CD4-positive, CD25-positive, alpha-beta regulatory T cell (primary cell): ENCODE measurements at regions not wholly inside any gene's neighbourhood (a gene's known extent, or its start where the extent isn't known, plus 50 kb on each side); places are given as distances from the start of the nearest gene placed in this dataset.
A peak's percentile ranks its signal among the peaks of the same experiment; 100 is the strongest.

Experiments used
- ATAC-seq, 2 donors: fragments of 150-1000 bp; cut with Tn5 transposase; one replicate each; pipeline ENCODE4 v1.10.0; 2021; ENCODE audit warnings: low read depth in 2 of 2, moderate number of reproducible peaks in 2 of 2, moderate library complexity in 1 of 2
- DNase-seq, 3 donors: peaks; one replicate each; pipeline versions ENCODE4 v3.0.0 to v3.0.0-alpha.2; 2012 to 2022; ENCODE audit warnings: mixed read lengths in 1 of 3
- H3K27ac ChIP-seq: one replicate; pipeline ENCODE4 v1.7.0; 2013; ENCODE audit warnings: mild to moderate bottlenecking, low read length; ENCODE audit not compliant: insufficient read depth, poor library complexity, severe bottlenecking
- H3K27me3 ChIP-seq: one replicate; pipeline ENCODE4 v1.7.0; 2013; ENCODE audit warnings: low read length; ENCODE audit not compliant: control insufficient read depth, insufficient read depth
- H3K36me3 ChIP-seq: one replicate; pipeline ENCODE4 v1.7.0; 2013; ENCODE audit warnings: mild to moderate bottlenecking, low read length, moderate library complexity; ENCODE audit not compliant: control insufficient read depth, insufficient read depth
- H3K4me1 ChIP-seq: 2 replicates; pipeline ENCODE4 v1.7.0; 2013; ENCODE audit warnings: mild to moderate bottlenecking, low read length; ENCODE audit not compliant: insufficient read depth, control insufficient read depth, poor library complexity, severe bottlenecking
- H3K4me3 ChIP-seq: one replicate; pipeline ENCODE4 v1.7.0; 2013; ENCODE audit warnings: low read depth, mild to moderate bottlenecking, low read length, moderate library complexity
- H3K9me3 ChIP-seq, 2 experiments: 1 replicate in 1 of 2; 2 replicates in 1 of 2; pipeline ENCODE4 v1.7.0; 2013; ENCODE audit warnings: low read length in 2 of 2, mild to moderate bottlenecking in 1 of 2, moderate library complexity in 1 of 2; ENCODE audit not compliant: control insufficient read depth in 2 of 2
- H3K27ac Mint-ChIP-seq, 3 donors: one replicate each; pipeline ENCODE4 v1.8.0; 2020 to 2022; ENCODE audit warnings: mild to moderate bottlenecking in 3 of 3, mixed read lengths in 3 of 3, moderate library complexity in 2 of 3
- H3K27me3 Mint-ChIP-seq: one replicate; pipeline ENCODE4 v1.8.0; 2022; ENCODE audit warnings: mild to moderate bottlenecking, mixed read lengths
- H3K36me3 Mint-ChIP-seq: one replicate; pipeline ENCODE4 v1.8.0; 2020; ENCODE audit warnings: mixed read lengths
- H3K4me1 Mint-ChIP-seq, 4 donors: one replicate each; pipeline ENCODE4 v1.8.0; 2020 to 2022; ENCODE audit warnings: mixed read lengths in 4 of 4, mild to moderate bottlenecking in 1 of 4
- H3K4me3 Mint-ChIP-seq, 4 donors: one replicate each; pipeline ENCODE4 v1.8.0; 2020 to 2022; ENCODE audit warnings: mild to moderate bottlenecking in 4 of 4, mixed read lengths in 4 of 4, moderate library complexity in 3 of 4
- H3K9me3 Mint-ChIP-seq, 7 donors: one replicate each; pipeline ENCODE4 v1.8.0; 2020 to 2022; ENCODE audit warnings: mixed read lengths in 7 of 7, mild to moderate bottlenecking in 3 of 7, moderate library complexity in 2 of 7

DNA sequence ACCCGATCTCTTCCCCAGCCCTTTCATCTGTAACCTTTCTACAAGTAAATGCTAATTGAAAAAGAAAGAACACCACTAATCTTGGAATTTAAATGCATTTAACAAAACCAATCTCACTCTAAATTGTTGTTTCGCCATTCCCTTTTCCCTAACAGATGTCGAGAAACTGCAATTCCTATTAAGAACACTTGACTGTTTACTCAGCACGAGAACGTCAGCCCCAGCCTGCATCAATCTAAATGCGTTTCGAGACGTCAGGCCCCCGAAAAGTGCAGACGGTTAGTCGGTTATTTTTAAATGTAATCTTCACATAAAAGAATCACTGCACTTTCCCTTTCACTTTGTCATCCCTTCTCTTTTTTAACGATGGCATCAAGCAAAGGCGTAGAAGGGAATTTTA is 837.6 kb downstream of the VRK1 start:
- H3K36me3 Mint-ChIP-seq = no peaks in the 10 kb centered on the region
- ATAC-seq = peak in 1 of 2 donors; percentile 41
- H3K9me3 Mint-ChIP-seq = peaks cover 0 to 2% (median 0%) of the 10 kb centered on the region in 7 donors
- peak overlapping the region; percentile 54 to 88 (median 84) for H3K4me3 Mint-ChIP-seq
- no peak overlapping the region for H3K27ac ChIP-seq
- H3K4me3 ChIP-seq = peak overlapping the region; percentile 87
- H3K27me3 Mint-ChIP-seq = peaks cover 9% of the 10 kb centered on the region
- no peaks in the 10 kb centered on the region for H3K27me3 ChIP-seq
- DNase-seq = peak in 2 of 3 donors; percentile 39 to 72
- H3K4me1 ChIP-seq = peaks cover 18% of the 10 kb centered on the region
- H3K27ac Mint-ChIP-seq = peak overlapping the region; percentile 88 to 98 (median 95)
- H3K9me3 ChIP-seq = no peaks in the 10 kb centered on the region
- H3K4me1 Mint-ChIP-seq = peaks cover 13 to 48% (median 30%) of the 10 kb centered on the region in 4 donors
- no peaks in the 10 kb centered on the region for H3K36me3 ChIP-seq

DNA sequence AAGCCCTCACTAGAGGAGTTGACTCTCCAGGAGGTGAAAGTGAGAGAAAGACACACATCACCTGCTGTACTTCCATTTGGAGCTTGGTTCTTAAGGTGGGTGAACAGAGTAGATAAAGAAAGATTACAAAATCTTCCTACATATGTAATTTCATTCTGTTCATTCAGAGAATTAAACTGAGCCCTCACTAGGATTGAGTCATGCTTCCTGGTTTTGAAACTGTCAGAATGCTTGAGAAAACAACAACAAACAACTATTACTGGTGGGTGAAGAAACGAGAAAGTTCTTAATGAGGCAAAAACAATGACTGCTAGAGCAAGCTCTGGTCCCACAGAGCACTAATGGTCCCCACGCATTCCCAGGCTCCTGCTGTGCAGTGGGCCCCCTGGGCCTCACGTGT is 841.7 kb downstream of the VRK1 start:
- H3K9me3 Mint-ChIP-seq = peaks cover 0 to 2% (median 0%) of the 10 kb centered on the region in 7 donors
- H3K36me3 Mint-ChIP-seq = no peaks in the 10 kb centered on the region
- Histone ChIP-seq H3K4me1 (peaks cover 18% of the 10 kb centered on the region), H3K9me3 (no peaks in the 10 kb centered on the region), H3K36me3 (no peaks in the 10 kb centered on the region), H3K27ac (no peak overlapping the region), H3K27me3 (no peaks in the 10 kb centered on the region), H3K4me3 (no peak overlapping the region)
- H3K4me3 Mint-ChIP-seq = no peak overlapping the region
- no peaks in the 10 kb centered on the region for H3K27me3 Mint-ChIP-seq
- H3K4me1 Mint-ChIP-seq = peaks cover 13 to 57% (median 37%) of the 10 kb centered on the region in 4 donors
- DNase-seq (peak in 1 of 3 donors; percentile 34), ATAC-seq (peak; percentile 18 to 65)
- H3K27ac Mint-ChIP-seq = peak overlapping the region; percentile 18 to 95 (median 83)

- peak overlapping the region in 2 of 3 donors; percentile 74 to 95 for H3K27ac Mint-ChIP-seq
- H3K4me1 Mint-ChIP-seq = peaks cover 7 to 46% (median 30%) of the 10 kb centered on the region in 4 donors
Measured at GRCh38 chr14:97640031-97640430, 842.8 kb downstream of the VRK1 start.

GRCh38 chr14:97641827-97642226 is 844.6 kb downstream of the VRK1 start:
- no peak overlapping the region for H3K4me3 Mint-ChIP-seq
- peaks cover 6% of the 10 kb centered on the region for H3K4me1 ChIP-seq
- no peak overlapping the region for H3K4me3 ChIP-seq
- no peaks in the 10 kb centered on the region for H3K9me3 ChIP-seq
- H3K4me1 Mint-ChIP-seq = peaks cover 7 to 39% (median 25%) of the 10 kb centered on the region in 4 donors
- H3K27me3 Mint-ChIP-seq = no peaks in the 10 kb centered on the region
- H3K27ac ChIP-seq = no peak overlapping the region
- H3K27ac Mint-ChIP-seq = peak overlapping the region in 2 of 3 donors; percentile 30 to 59
- DNase-seq (no peak), ATAC-seq (no peak)
- H3K36me3 ChIP-seq = no peaks in the 10 kb centered on the region
- H3K36me3 Mint-ChIP-seq = no peaks in the 10 kb centered on the region
- H3K9me3 Mint-ChIP-seq = peaks cover 0 to 2% (median 0%) of the 10 kb centered on the region in 7 donors
- H3K27me3 ChIP-seq = no peaks in the 10 kb centered on the region

More at GRCh38 chr14:97640031-97640430, 842.8 kb downstream of the VRK1 start:
- H3K36me3 ChIP-seq = no peaks in the 10 kb centered on the region
- no peak overlapping the region for H3K4me3 ChIP-seq
- peaks cover 10% of the 10 kb centered on the region for H3K4me1 ChIP-seq
- H3K27ac ChIP-seq = no peak overlapping the region
- peaks cover 0 to 2% (median 0%) of the 10 kb centered on the region in 7 donors for H3K9me3 Mint-ChIP-seq
- ATAC-seq (no peak), DNase-seq (no peak)
- H3K9me3 ChIP-seq = no peaks in the 10 kb centered on the region
- no peaks in the 10 kb centered on the region for H3K27me3 Mint-ChIP-seq
- no peak overlapping the region for H3K4me3 Mint-ChIP-seq
- H3K27me3 ChIP-seq = no peaks in the 10 kb centered on the region
- no peaks in the 10 kb centered on the region for H3K36me3 Mint-ChIP-seq

DNA sequence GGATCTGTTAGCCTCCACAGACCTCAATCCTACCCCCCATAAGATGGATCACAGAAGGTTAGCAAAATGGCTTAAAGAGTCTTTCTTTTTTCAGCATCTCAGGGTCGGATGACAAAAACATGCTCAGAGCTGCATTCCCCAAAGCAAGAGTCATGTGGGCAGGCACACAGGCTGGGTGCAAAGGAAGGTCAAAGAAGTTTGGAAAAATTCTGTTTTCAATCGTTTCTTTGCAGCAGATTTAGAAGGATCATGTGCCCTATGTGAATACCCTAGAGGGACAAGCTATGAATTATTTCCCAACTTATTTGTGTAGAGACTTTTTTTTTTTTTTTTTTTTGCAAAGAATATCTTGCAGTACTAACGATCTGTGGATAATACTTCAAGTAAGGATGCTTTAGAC is 845.4 kb downstream of the VRK1 start:
- Histone ChIP-seq H3K36me3 (no peaks in the 10 kb centered on the region), H3K9me3 (no peaks in the 10 kb centered on the region), H3K27ac (no peak overlapping the region), H3K4me1 (peaks cover 6% of the 10 kb centered on the region), H3K4me3 (no peak overlapping the region), H3K27me3 (no peaks in the 10 kb centered on the region)
- H3K36me3 Mint-ChIP-seq = no peaks in the 10 kb centered on the region
- peak overlapping the region in 1 of 3 donors; percentile 30 for H3K27ac Mint-ChIP-seq
- H3K27me3 Mint-ChIP-seq = peaks cover 5% of the 10 kb centered on the region
- ATAC-seq (no peak), DNase-seq (no peak)
- H3K4me1 Mint-ChIP-seq = peaks cover 7 to 31% (median 24%) of the 10 kb centered on the region in 4 donors
- peaks cover 0 to 2% (median 0%) of the 10 kb centered on the region in 7 donors for H3K9me3 Mint-ChIP-seq
- H3K4me3 Mint-ChIP-seq = no peak overlapping the region

DNA sequence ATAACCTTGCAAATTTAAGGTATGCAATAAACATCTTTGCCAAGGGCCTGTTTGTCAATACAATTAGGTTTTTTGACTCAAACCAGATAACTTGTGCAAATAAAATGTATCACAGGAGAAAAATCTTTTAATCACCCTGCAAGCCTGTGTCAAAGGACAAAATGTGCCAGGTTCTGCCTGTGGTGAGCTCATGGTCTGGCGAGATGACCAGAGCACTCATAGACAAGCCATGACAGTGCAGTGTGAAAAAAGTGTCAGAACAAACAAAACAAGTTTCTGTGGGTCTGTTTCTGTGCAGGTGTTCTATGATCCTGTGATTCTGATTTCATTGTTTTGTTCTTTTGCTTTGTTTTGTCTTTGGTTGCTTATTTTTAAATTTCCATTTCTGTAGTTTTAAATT is 847.2 kb downstream of the VRK1 start:
- Mint-ChIP-seq H3K4me3 (no peak overlapping the region), H3K27ac (no peak overlapping the region), H3K4me1 (peaks cover 0 to 16% (median 10%) of the 10 kb centered on the region in 4 donors), H3K27me3 (peaks cover 5% of the 10 kb centered on the region), H3K36me3 (no peaks in the 10 kb centered on the region), H3K9me3 (no peaks in the 10 kb centered on the region)
- DNase-seq (no peak), ATAC-seq (no peak)
- H3K4me3 ChIP-seq = no peak overlapping the region
- no peak overlapping the region for H3K27ac ChIP-seq
- no peaks in the 10 kb centered on the region for H3K36me3 ChIP-seq
- no peaks in the 10 kb centered on the region for H3K27me3 ChIP-seq
- no peaks in the 10 kb centered on the region for H3K4me1 ChIP-seq
- no peaks in the 10 kb centered on the region for H3K9me3 ChIP-seq

DNA sequence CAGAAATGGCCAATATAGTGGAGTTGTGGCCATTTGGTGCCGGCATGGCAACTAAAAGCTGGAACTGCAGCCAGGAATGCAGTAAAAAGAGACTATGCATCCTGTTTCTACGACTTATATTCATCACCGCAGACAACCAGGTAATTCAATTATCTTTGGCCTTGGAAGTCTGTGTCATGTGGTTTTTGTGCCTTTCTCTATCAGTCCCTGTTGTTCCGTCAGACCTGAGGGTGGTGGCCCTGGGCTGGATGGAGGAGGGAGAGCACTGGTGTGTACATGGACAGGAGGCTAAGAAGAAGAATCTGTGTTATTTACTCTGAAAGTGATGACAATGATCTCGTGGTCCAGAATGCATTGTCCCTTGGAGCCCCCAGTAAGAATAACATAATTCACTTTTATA is 852.6 kb downstream of the VRK1 start:
- no peak overlapping the region for H3K27ac Mint-ChIP-seq
- Histone ChIP-seq H3K4me1 (no peaks in the 10 kb centered on the region), H3K27me3 (no peaks in the 10 kb centered on the region), H3K9me3 (no peaks in the 10 kb centered on the region), H3K4me3 (no peak overlapping the region), H3K36me3 (no peaks in the 10 kb centered on the region), H3K27ac (no peak overlapping the region)
- peaks cover 4% of the 10 kb centered on the region for H3K36me3 Mint-ChIP-seq
- no peak for DNase-seq
- H3K4me1 Mint-ChIP-seq = no peaks in the 10 kb centered on the region
- peaks cover 11% of the 10 kb centered on the region for H3K27me3 Mint-ChIP-seq
- H3K4me3 Mint-ChIP-seq = no peak overlapping the region
- no peak for ATAC-seq
- H3K9me3 Mint-ChIP-seq = no peaks in the 10 kb centered on the region

DNA sequence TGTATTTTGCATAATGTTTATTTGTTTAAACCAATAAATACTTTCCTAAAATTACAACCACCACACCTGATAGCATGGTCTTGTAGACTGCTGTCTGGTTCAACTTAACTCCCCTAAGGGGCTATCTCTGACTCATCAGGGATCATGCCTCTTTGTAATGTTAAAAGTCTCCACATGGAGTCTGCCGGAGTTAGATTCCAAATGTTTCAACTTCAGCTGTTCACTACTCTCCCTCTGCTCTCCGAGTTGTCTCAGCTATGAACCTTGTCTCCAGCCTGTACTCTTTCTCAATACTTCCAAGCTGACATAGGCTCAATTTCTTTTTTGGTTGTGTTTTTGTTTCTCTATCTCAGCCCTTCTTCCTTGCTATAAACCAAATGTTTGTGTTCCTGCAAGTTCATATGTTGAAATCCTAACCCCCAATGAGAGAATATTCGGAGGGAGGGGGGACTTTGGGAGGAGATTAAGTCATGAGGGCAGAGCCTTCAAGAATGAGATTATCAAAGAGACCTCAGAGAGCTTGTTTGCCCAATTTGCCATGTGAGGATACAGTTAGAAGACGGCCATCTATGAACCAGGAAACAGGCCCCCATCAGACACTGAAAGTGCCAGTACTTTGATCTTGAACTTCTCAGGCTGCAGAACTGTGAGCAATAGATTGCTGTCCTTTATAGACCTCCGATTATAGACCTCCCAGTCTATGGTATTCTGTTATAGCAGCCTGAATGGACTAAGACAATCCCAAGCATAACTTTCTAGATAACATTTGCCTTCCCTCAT is 858.2 kb downstream of the VRK1 start:
- Histone ChIP-seq H3K9me3 (no peaks in the 10 kb centered on the region), H3K4me3 (no peak overlapping the region), H3K27me3 (no peaks in the 10 kb centered on the region), H3K27ac (no peak overlapping the region), H3K4me1 (no peaks in the 10 kb centered on the region), H3K36me3 (no peaks in the 10 kb centered on the region)
- Mint-ChIP-seq H3K36me3 (peaks cover 4% of the 10 kb centered on the region), H3K27me3 (peaks cover 4% of the 10 kb centered on the region), H3K4me1 (peaks cover 0 to 14% (median 6%) of the 10 kb centered on the region in 4 donors), H3K27ac (peak overlapping the region in 2 of 3 donors; percentile 18 to 49), H3K4me3 (no peak overlapping the region), H3K9me3 (no peaks in the 10 kb centered on the region)
- ATAC-seq (peak in 1 of 2 donors; percentile 31), DNase-seq (no peak)
